ENCODE measurements at regions not wholly inside any gene's neighbourhood (a gene's known extent, or its start where the extent isn't known, plus 50 kb on each side); places are given as distances from the start of the nearest gene placed in this dataset.
"Not testable (repeated sequence)": the region's sequence is repeated elsewhere in the genome, so short reads cannot be mapped to it uniquely, and the experiment has no call there.

GRCh38 chr6:11469684-11470083 lies 67.9 kb upstream of the TMEM170B start:
- no peaks in the 10 kb centered on the region for H3K36me3 ChIP-seq (replicated peaks)
- H3K27me3 ChIP-seq (replicated peaks) = no peaks in the 10 kb centered on the region
- in situ Hi-C loops (cut with HindIII; ENCODE audit: low pct_ligation_motif_present, low sequenced_read_pairs) = no loop called here
- no peak for DNase-seq
- no peak overlapping the region for H3K27ac ChIP-seq
- no peak for TF ChIP-seq CTCF (IDR thresholded peaks at IDR 0.05; ENCODE audit: low read depth, low read length, missing control alignments)
- H3K4me3 ChIP-seq (ENCODE audit: low read depth, low read length) = no peak overlapping the region

GRCh38 chr6:11468271-11468670 lies 69.3 kb upstream of the TMEM170B start:
- H3K4me3 ChIP-seq (ENCODE audit: low read depth, low read length); in situ Hi-C loops (cut with HindIII; ENCODE audit: low pct_ligation_motif_present, low sequenced_read_pairs); DNase-seq; H3K27ac ChIP-seq; H3K27me3 ChIP-seq (replicated peaks); H3K36me3 ChIP-seq (replicated peaks): not testable (repeated sequence)

GRCh38 chr6:11467364-11467763 lies 70.2 kb upstream of the TMEM170B start:
- no peaks in the 10 kb centered on the region for H3K36me3 ChIP-seq (replicated peaks)
- H3K27ac ChIP-seq = no peak overlapping the region
- no peak for DNase-seq
- in situ Hi-C loops (cut with HindIII; ENCODE audit: low pct_ligation_motif_present, low sequenced_read_pairs) = no loop called here
- H3K27me3 ChIP-seq (replicated peaks) = no peaks in the 10 kb centered on the region
- no peak overlapping the region for H3K4me3 ChIP-seq (ENCODE audit: low read depth, low read length)
- no peak for TF ChIP-seq CTCF (IDR thresholded peaks at IDR 0.05; ENCODE audit: low read depth, low read length, missing control alignments)

GRCh38 chr6:11463398-11463780 lies 74.2 kb upstream of the TMEM170B start:
- Histone ChIP-seq H3K27me3 (replicated peaks) (no peaks in the 10 kb centered on the region), H3K4me3 (ENCODE audit: low read depth, low read length) (no peak overlapping the region), H3K36me3 (replicated peaks) (no peaks in the 10 kb centered on the region), H3K27ac (no peak overlapping the region)
- no peak for DNase-seq
- in situ Hi-C loops (cut with HindIII; ENCODE audit: low pct_ligation_motif_present, low sequenced_read_pairs) = no loop called here
- no peak for TF ChIP-seq CTCF (IDR thresholded peaks at IDR 0.05; ENCODE audit: low read depth, low read length, missing control alignments)

GRCh38 chr6:11462742-11463397 lies 74.7 kb upstream of the TMEM170B start:
- Histone ChIP-seq H3K4me3 (ENCODE audit: low read depth, low read length) (no peak overlapping the region), H3K36me3 (replicated peaks) (no peaks in the 10 kb centered on the region), H3K27me3 (replicated peaks) (no peaks in the 10 kb centered on the region), H3K27ac (no peak overlapping the region)
- no peak for DNase-seq
- in situ Hi-C loops (cut with HindIII; ENCODE audit: low pct_ligation_motif_present, low sequenced_read_pairs) = no loop called here
- TF ChIP-seq CTCF (IDR thresholded peaks at IDR 0.05; ENCODE audit: low read depth, low read length, missing control alignments) = no peak

DNA sequence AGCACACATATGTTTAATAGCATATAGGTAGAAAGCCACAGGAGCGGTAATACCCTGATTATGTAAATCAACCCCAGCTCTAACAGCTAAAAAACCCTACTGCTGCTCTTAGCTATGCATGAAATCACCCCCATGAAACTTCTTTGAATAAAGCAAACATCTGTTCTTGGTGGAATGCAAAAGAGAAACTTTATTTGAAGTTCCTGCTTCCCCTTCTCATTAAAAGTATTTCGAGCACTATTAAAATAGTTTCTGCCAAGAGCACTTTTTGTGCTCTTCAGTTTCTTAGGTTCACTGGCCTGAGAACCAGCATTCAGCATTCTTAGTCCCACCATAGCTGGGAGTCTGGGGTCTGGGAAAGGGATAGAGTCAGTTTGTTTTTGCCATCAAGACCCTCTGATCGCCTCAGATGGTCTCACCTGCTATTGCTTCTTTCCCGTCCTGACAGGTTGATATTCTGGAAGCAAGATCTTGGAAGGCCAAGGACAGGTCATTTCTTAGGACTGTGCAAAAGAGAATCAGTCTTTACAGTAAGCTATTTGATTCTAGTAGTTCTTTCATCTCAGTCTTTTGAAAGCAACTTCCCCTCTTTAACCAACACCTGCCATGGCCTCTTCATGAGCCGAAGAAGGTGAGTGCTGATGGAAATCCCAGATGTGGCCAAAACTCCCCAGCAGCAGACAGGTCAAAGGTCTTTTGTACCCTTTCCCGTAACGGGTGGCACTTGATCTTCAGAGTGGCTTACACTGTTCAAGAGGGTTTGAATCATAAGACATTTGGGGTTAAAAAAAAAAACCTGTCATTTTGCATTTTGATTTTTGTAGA lies 76.5 kb upstream of the TMEM170B start:
- no peaks in the 10 kb centered on the region for H3K36me3 ChIP-seq (replicated peaks)
- H3K27ac ChIP-seq = no peak overlapping the region
- TF ChIP-seq CTCF (IDR thresholded peaks at IDR 0.05; ENCODE audit: low read depth, low read length, missing control alignments) = no peak
- in situ Hi-C loops (cut with HindIII; ENCODE audit: low pct_ligation_motif_present, low sequenced_read_pairs) = no loop called here
- no peaks in the 10 kb centered on the region for H3K27me3 ChIP-seq (replicated peaks)
- no peak overlapping the region for H3K4me3 ChIP-seq (ENCODE audit: low read depth, low read length)
- no peak for DNase-seq

Data from brain microvascular endothelial cell (primary cell).